ENCODE measurements at regions not wholly inside any gene's neighbourhood (a gene's known extent, or its start where the extent isn't known, plus 50 kb on each side); places are given as distances from the start of the nearest gene placed in this dataset.

DNA sequence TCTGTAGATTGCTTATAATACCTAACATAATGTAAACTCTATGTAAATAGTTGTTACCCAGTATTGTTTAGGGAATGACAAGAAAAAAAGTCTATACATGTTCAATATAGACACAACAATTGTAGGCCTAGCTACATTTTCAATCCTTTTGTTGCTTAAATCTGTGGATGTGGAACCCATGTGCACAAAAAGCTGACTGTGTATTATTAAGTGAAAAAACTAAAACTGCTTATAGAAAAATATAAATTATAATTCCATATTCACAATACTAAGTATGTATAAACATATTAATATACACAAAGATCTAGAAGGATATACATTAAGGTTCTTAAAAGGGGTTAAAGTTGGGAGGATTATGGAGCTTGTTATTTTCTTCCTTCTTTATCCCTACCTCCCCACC is 188.7 kb downstream of the PIK3R1 start:
- TF ChIP-seq SIN3A (IDR thresholded peaks at IDR 0.05; ENCODE audit: borderline replicate concordance, insufficient read depth, low read length) (no peak), REST (IDR thresholded peaks at IDR 0.05; ENCODE audit: insufficient read depth in 1 of 2, low read depth in 2 of 2, low read length in 2 of 2) (no peak), POLR2AphosphoS5 (IDR thresholded peaks at IDR 0.05; ENCODE audit: low read depth, low read length) (no peak), FOXP2 (optimal IDR thresholded peaks at IDR 0.05; ENCODE audit: borderline replicate concordance, extremely low read depth, extremely low read length, insufficient read depth) (no peak), TAF1 (IDR thresholded peaks at IDR 0.05; ENCODE audit: borderline replicate concordance, insufficient read depth, low read length) (no peak)

GRCh38 chr5:68405026-68405684 is 189.6 kb downstream of the PIK3R1 start:
- TF ChIP-seq TAF1 (IDR thresholded peaks at IDR 0.05; ENCODE audit: borderline replicate concordance, insufficient read depth, low read length) (no peak), FOXP2 (optimal IDR thresholded peaks at IDR 0.05; ENCODE audit: borderline replicate concordance, extremely low read depth, extremely low read length, insufficient read depth) (no peak), REST (IDR thresholded peaks at IDR 0.05; ENCODE audit: insufficient read depth in 1 of 2, low read depth in 2 of 2, low read length in 2 of 2) (no peak), SIN3A (IDR thresholded peaks at IDR 0.05; ENCODE audit: borderline replicate concordance, insufficient read depth, low read length) (no peak), POLR2AphosphoS5 (IDR thresholded peaks at IDR 0.05; ENCODE audit: low read depth, low read length) (no peak)

DNA sequence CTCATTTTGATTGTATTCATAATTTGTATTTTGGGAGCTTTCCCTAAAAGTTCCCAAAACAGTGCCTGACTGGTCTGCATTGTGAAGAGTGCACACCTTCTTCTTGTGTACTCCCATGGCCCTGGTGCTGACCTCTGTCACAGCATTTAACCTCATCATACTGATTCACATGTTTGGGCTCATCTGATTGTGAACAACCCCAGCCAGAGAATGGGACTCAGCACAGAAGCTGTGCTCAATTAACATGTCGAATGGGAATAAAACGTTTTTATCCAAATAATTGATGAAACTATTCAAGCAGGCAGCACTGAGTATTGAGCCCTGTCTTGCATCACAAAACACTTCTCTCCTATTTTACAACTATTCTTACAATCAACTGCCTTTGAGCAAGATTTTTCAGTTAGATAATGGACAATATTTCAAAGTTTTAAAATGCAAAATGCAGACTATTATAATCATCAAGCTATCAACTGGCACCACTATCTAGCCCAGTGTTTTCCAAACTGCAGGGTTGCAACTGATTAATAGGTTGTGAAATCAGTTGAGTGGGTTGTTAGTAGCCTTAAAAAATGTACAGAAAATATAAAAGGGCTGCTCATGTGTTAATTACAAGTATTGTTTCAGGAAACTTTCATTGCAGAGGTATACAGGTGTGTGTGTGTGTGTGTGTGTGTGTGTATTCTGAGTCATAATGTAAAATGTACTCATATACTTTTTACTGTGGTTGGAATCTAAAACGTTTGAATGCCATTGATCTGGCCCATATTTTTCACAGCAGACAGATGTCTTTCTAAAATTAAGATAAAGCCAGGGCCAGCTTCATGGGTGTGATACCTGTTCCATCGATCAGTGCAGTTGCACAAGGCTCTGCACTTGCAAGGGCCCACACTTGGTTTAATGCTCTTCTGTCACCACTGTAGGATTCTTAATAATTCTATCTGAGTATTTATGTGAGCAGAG is 190.5 kb downstream of the PIK3R1 start:
- TF ChIP-seq REST (IDR thresholded peaks at IDR 0.05; ENCODE audit: insufficient read depth in 1 of 2, low read depth in 2 of 2, low read length in 2 of 2) (no peak), POLR2AphosphoS5 (IDR thresholded peaks at IDR 0.05; ENCODE audit: low read depth, low read length) (no peak), SIN3A (IDR thresholded peaks at IDR 0.05; ENCODE audit: borderline replicate concordance, insufficient read depth, low read length) (no peak), TAF1 (IDR thresholded peaks at IDR 0.05; ENCODE audit: borderline replicate concordance, insufficient read depth, low read length) (no peak), FOXP2 (optimal IDR thresholded peaks at IDR 0.05; ENCODE audit: borderline replicate concordance, extremely low read depth, extremely low read length, insufficient read depth) (no peak)

DNA sequence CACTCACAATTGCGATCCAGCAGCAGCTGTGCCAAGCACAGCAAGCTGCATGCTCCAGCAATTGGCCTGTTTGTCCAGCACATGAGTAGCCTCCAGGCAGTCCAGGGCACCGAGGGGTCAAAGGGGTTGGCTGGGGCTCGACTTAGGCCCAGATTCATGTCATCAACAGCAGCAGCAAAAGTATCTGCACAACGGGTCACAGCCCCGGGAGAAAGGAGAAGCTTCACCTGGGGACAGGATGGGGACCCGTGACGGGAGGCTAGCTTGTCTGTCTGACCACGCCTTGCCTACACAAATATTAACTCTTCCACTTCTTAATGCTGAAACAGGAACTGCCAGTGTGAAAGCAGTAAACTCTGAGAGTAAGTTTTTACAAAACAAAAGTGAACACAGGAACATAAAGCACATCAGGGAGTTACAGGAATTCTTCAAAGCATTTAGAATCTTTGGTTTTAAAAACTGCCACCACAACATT is 191.2 kb downstream of the PIK3R1 start:
- TF ChIP-seq REST (IDR thresholded peaks at IDR 0.05; ENCODE audit: insufficient read depth in 1 of 2, low read depth in 2 of 2, low read length in 2 of 2) (no peak), TAF1 (IDR thresholded peaks at IDR 0.05; ENCODE audit: borderline replicate concordance, insufficient read depth, low read length) (no peak), FOXP2 (optimal IDR thresholded peaks at IDR 0.05; ENCODE audit: borderline replicate concordance, extremely low read depth, extremely low read length, insufficient read depth) (no peak)

Data from PFSK-1 (cell line).